ENCODE measurements at regions not wholly inside any gene's neighbourhood (a gene's known extent, or its start where the extent isn't known, plus 50 kb on each side); places are given as distances from the start of the nearest gene placed in this dataset.

GRCh38 chr9:28005779-28006178 is 432.5 kb upstream of the C9orf72 start:
- in situ Hi-C loops (cut with HindIII; ENCODE audit: low pct_unique_long_range_greater_than_20kb, low sequenced_read_pairs) (no loop called here), intact Hi-C loops (cut with micrococcal nuclease; ENCODE audit: unreplicated experiment) (no loop called here)
- DNase-seq (ENCODE audit: low read depth, low spot score) (no peak), ATAC-seq (no peak)
- H3K4me3 ChIP-seq (ENCODE audit: low read depth in 2 of 2, low read length in 2 of 2), result no peak overlapping the region
- no peaks in the 10 kb centered on the region for H3K4me1 ChIP-seq (ENCODE audit: control insufficient read depth, insufficient read depth, low read length)
- no peaks in the 10 kb centered on the region for H3K36me3 ChIP-seq (ENCODE audit: control insufficient read depth, insufficient read depth, low read length)
- no peak for TF ChIP-seq SIN3A (IDR thresholded peaks at IDR 0.05; ENCODE audit: borderline replicate concordance, insufficient read depth, low read depth, low read length)
- no peak for TF ChIP-seq REST (IDR thresholded peaks at IDR 0.05; ENCODE audit: insufficient read depth in 1 of 2, low read depth in 2 of 2, low read length in 1 of 2)
- no peak for TF ChIP-seq TCF7L2 (IDR thresholded peaks at IDR 0.05; ENCODE audit: low read depth, low read length)
- TF ChIP-seq CTCF (IDR thresholded peaks at IDR 0.05), result no peak
- TF ChIP-seq POLR2AphosphoS5 (IDR thresholded peaks at IDR 0.05; ENCODE audit: low read depth, low read length), result no peak
- CTCF ChIA-PET, result no interaction called here
- POLR2A ChIA-PET, result no interaction called here
- BruUV-seq (replicated peaks), result no TSS peak
- H3K9me3 ChIP-seq (ENCODE audit: control insufficient read depth, insufficient read depth, low read depth, low read length), result no peaks in the 10 kb centered on the region
- H3K27me3 ChIP-seq (ENCODE audit: control insufficient read depth, insufficient read depth, low read length), result no peaks in the 10 kb centered on the region
- H3K27ac ChIP-seq (ENCODE audit: low read length), result no peak overlapping the region

DNA sequence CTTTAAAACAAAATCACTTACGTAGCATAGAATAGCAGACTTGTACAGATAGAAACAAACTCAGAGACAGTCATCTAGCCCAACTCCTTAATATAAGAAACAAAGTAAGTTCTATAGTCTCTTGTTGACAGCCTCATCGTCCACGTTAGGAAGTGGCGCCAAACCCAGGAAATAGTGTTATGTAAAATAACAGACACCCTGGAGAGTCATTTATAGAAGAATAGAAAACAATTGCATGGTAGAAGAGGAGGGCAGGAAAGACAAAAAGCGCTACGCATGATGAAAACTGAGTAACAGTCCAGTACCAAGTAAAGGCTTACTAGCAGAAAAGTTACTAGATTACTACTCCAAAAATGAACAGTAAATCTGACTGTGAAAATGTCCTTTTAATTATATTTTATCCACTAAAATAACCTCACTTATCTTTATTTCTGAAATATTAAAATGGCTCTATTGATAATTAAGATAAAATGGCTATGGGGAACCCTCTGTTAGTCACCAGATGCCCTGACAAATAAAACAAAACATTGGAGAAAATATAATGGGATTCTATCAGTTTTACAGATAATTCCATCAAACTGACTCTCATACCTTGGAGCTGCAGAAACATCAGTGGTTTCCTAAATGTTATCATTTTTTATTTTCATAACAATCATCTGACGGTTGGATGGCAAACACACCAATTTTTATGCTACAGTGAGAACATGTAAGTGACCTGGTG is 434.0 kb upstream of the C9orf72 start:
- DNase-seq (ENCODE audit: low read depth, low spot score) (no peak), ATAC-seq (no peak)
- no peaks in the 10 kb centered on the region for H3K9me3 ChIP-seq (ENCODE audit: control insufficient read depth, insufficient read depth, low read depth, low read length)
- no peaks in the 10 kb centered on the region for H3K4me1 ChIP-seq (ENCODE audit: control insufficient read depth, insufficient read depth, low read length)
- no TSS peak for BruUV-seq (replicated peaks)
- in situ Hi-C loops (cut with HindIII; ENCODE audit: low pct_unique_long_range_greater_than_20kb, low sequenced_read_pairs) (no loop called here), intact Hi-C loops (cut with micrococcal nuclease; ENCODE audit: unreplicated experiment) (no loop called here)
- H3K4me3 ChIP-seq (ENCODE audit: low read depth in 2 of 2, low read length in 2 of 2), result no peak overlapping the region
- ChIA-PET POLR2A (no interaction called here), CTCF (no interaction called here)
- no peaks in the 10 kb centered on the region for H3K27me3 ChIP-seq (ENCODE audit: control insufficient read depth, insufficient read depth, low read length)
- TF ChIP-seq TCF7L2 (IDR thresholded peaks at IDR 0.05; ENCODE audit: low read depth, low read length) (no peak), CTCF (IDR thresholded peaks at IDR 0.05) (no peak)
- H3K36me3 ChIP-seq (ENCODE audit: control insufficient read depth, insufficient read depth, low read length), result no peaks in the 10 kb centered on the region
- no peak overlapping the region for H3K27ac ChIP-seq (ENCODE audit: low read length)
